ENCODE measurements at regions not wholly inside any gene's neighbourhood (a gene's known extent, or its start where the extent isn't known, plus 50 kb on each side); places are given as distances from the start of the nearest gene placed in this dataset.

DNA sequence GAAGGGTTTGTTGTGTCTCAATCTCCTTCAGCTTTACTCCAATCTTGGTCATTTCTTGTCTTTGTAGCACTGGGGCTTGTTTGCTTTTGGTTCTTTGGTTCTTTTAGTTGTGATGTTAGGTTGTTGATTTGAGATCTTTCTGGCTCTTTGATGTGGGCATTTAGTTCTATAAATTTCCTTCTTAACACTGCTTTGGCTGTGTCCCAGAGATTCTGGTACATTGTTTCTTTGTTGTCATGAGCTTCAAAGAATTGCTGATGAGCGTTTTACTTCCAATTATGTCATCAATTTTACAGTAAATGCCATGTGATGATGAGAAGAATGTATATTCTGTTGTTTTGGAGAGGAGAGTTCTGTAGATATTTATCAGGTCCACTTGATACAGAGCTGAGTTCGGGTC, 353.3 kb downstream of the MAN2A1 start:
- 90% methylated on average over 2 of the region's 2 CpGs; no CpG with 5 or more reads in 1 of the 2 experiments for WGBS, 2 experiments (ENCODE audit: extremely low coverage in 1 of 2, insufficient coverage in 1 of 2, insufficient read length in 1 of 2, insufficient replicate concordance in 2 of 2, low coverage in 1 of 2, low lambda C conversion rate in 2 of 2, missing lambda C conversion rate in 1 of 2)
- no peak overlapping the region for H3K4me3 ChIP-seq (ENCODE audit: extremely low read depth in 1 of 4, insufficient read depth in 2 of 4, low read depth in 3 of 4, low read length in 4 of 4)
- FAIRE-seq: no peak

More for the DNA sequence above, 353.3 kb downstream of the MAN2A1 start:
- Histone ChIP-seq H3K23ac (ENCODE audit: insufficient read length) (no peak overlapping the region), H2BK5ac (ENCODE audit: low read depth, low read length) (no peak overlapping the region), H2BK15ac (ENCODE audit: low read length) (no peak overlapping the region), H2BK120ac (replicated peaks; ENCODE audit: low read depth, low read length) (no peak overlapping the region), H3K36me3 (ENCODE audit: control insufficient read depth in 2 of 4, insufficient read depth in 4 of 4, low read length in 3 of 4) (no peaks in the 10 kb centered on the region), H2AK5ac (ENCODE audit: low read depth, low read length) (no peak overlapping the region), H3K4me2 (ENCODE audit: insufficient read depth in 1 of 2, low read depth in 2 of 2, low read length in 2 of 2) (no peak overlapping the region), H3K27me3 (replicated peaks in 1 of 4; ENCODE audit: control insufficient read depth in 3 of 4, extremely low read depth in 1 of 4, insufficient read depth in 3 of 4, low read length in 3 of 4) (no peaks in the 10 kb centered on the region), H3K9me3 (ENCODE audit: insufficient read depth in 2 of 2, low read depth in 1 of 2, low read length in 1 of 2) (no peaks in the 10 kb centered on the region), H4K91ac (replicated peaks; ENCODE audit: insufficient read length, low read length) (no peak overlapping the region), H4K20me1 (replicated peaks in 1 of 2; ENCODE audit: control insufficient read depth in 1 of 2, insufficient read depth in 2 of 2, low read length in 2 of 2) (no peaks in the 10 kb centered on the region), H3K79me1 (ENCODE audit: low read depth, low read length) (no peaks in the 10 kb centered on the region), H3K79me2 (ENCODE audit: control insufficient read depth in 1 of 2, insufficient read depth in 2 of 2, low read length in 2 of 2) (no peaks in the 10 kb centered on the region), H3K18ac (ENCODE audit: extremely low read depth, low read length) (no peak overlapping the region), H2BK20ac (ENCODE audit: low read length) (no peak overlapping the region), H2BK12ac (ENCODE audit: low read depth, low read length) (no peak overlapping the region), H3K4me1 (replicated peaks in 1 of 4; ENCODE audit: control insufficient read depth in 3 of 4, insufficient read depth in 4 of 4, low read length in 3 of 4) (no peaks in the 10 kb centered on the region), H4K5ac (ENCODE audit: insufficient read length, low read depth, low read length) (no peak overlapping the region), H3K14ac (ENCODE audit: insufficient read length) (no peak overlapping the region), H3K4ac (replicated peaks; ENCODE audit: insufficient read length, low read depth, low read length) (no peak overlapping the region), H4K8ac (ENCODE audit: extremely low read depth, insufficient read depth, low read length) (no peak overlapping the region), H3K9ac (replicated peaks in 1 of 4; ENCODE audit: extremely low read depth in 1 of 4, low read depth in 3 of 4, low read length in 3 of 4) (no peak overlapping the region), H3K56ac (replicated peaks; ENCODE audit: insufficient read length, low read depth, low read length) (no peak overlapping the region), H3K23me2 (ENCODE audit: low read depth, low read length) (no peaks in the 10 kb centered on the region; the same call in 1 of the 2 replicates), H3K27ac (ENCODE audit: low read depth, low read length) (no peak overlapping the region), H2AFZ (ENCODE audit: low read length) (no peak overlapping the region)
- ChIA-PET CTCF (ENCODE audit: partially characterized antibody) (interaction anchor here (0.7 kb wide), 1 partner anchor 749 kb away, joined by 3 read pairs; no protein-coding TSS in a partner anchor), POLR2A (ENCODE audit: partially characterized antibody) (no interaction called here)
- TF ChIP-seq TEAD4 (IDR thresholded peaks at IDR 0.05; ENCODE audit: low read depth, low read length) (no peak), YY1 (IDR thresholded peaks at IDR 0.05; ENCODE audit: low read depth, low read length) (no peak)
- DNase-seq (ENCODE audit: low read depth in 1 of 2, low spot score in 2 of 2): no peak
